ENCODE measurements at regions not wholly inside any gene's neighbourhood (a gene's known extent, or its start where the extent isn't known, plus 50 kb on each side); places are given as distances from the start of the nearest gene placed in this dataset.

GRCh38 chr3:192013110-192013509, 552.1 kb downstream of the PYDC2 start:
- Histone ChIP-seq H3K36me3 (ENCODE audit: control insufficient read depth in 4 of 4, insufficient read depth in 3 of 4, low read depth in 1 of 4, low read length in 3 of 4) (no peaks in the 10 kb centered on the region), H3K27ac (ENCODE audit: low read depth in 1 of 2, low read length in 2 of 2) (no peak overlapping the region), H3K27me3 (ENCODE audit: control insufficient read depth in 4 of 4, insufficient read depth in 4 of 4, low read length in 3 of 4) (no peaks in the 10 kb centered on the region), H3K4me3 (ENCODE audit: low read depth in 1 of 3, low read length in 3 of 3) (no peak overlapping the region), H3K9ac (ENCODE audit: low read depth in 1 of 2, low read length in 2 of 2) (no peak overlapping the region), H3K4me1 (ENCODE audit: control insufficient read depth in 4 of 4, insufficient read depth in 4 of 4, low read length in 3 of 4) (no peaks in the 10 kb centered on the region), H3K9me3 (ENCODE audit: control insufficient read depth in 4 of 4, low read length in 3 of 4) (peaks cover 0 to 2% (median 0%) of the 10 kb centered on the region in 4 donors)
- TF ChIP-seq JUND (IDR thresholded peaks at IDR 0.05) (no peak), CTCF (IDR thresholded peaks at IDR 0.05; ENCODE audit: low read depth, low read length, missing input control) (no peak), FOXA1 (IDR thresholded peaks at IDR 0.05) (no peak)
- DNase-seq (ENCODE audit: low spot score) = no peak
- 76% methylated on average over 1 of the region's 1 CpG for WGBS

GRCh38 chr3:192022412-192022811, 561.4 kb downstream of the PYDC2 start:
- Histone ChIP-seq H3K9me3 (ENCODE audit: control insufficient read depth in 4 of 4, low read length in 3 of 4) (no peaks in the 10 kb centered on the region), H3K36me3 (ENCODE audit: control insufficient read depth in 4 of 4, insufficient read depth in 3 of 4, low read depth in 1 of 4, low read length in 3 of 4) (no peaks in the 10 kb centered on the region), H3K27ac (ENCODE audit: low read depth in 1 of 2, low read length in 2 of 2) (no peak overlapping the region), H3K27me3 (ENCODE audit: control insufficient read depth in 4 of 4, insufficient read depth in 4 of 4, low read length in 3 of 4) (no peaks in the 10 kb centered on the region), H3K9ac (ENCODE audit: low read depth in 1 of 2, low read length in 2 of 2) (no peak overlapping the region), H3K4me1 (ENCODE audit: control insufficient read depth in 4 of 4, insufficient read depth in 4 of 4, low read length in 3 of 4) (no peaks in the 10 kb centered on the region), H3K4me3 (ENCODE audit: low read depth in 1 of 3, low read length in 3 of 3) (no peak overlapping the region)
- WGBS = 71% methylated on average over 2 of the region's 2 CpGs
- no peak for DNase-seq (ENCODE audit: low spot score)
- TF ChIP-seq RAD21 (IDR thresholded peaks at IDR 0.05) (no peak), YY1 (IDR thresholded peaks at IDR 0.05) (no peak), CTCF (IDR thresholded peaks at IDR 0.05; ENCODE audit: low read depth, low read length, missing input control) (no peak), ZBTB33 (IDR thresholded peaks at IDR 0.05) (no peak), GABPA (IDR thresholded peaks at IDR 0.05 in 1 of 2, conservative IDR thresholded peaks at IDR 0.05 in 1 of 2) (no peak), JUND (IDR thresholded peaks at IDR 0.05) (no peak), MAX (IDR thresholded peaks at IDR 0.05) (no peak), ATF3 (IDR thresholded peaks at IDR 0.05) (no peak), REST (IDR thresholded peaks at IDR 0.05) (no peak), FOXA2 (IDR thresholded peaks at IDR 0.05) (no peak), FOXA1 (IDR thresholded peaks at IDR 0.05) (no peak), NR2F2 (IDR thresholded peaks at IDR 0.05) (no peak), SP1 (IDR thresholded peaks at IDR 0.05) (no peak), HNF4G (IDR thresholded peaks at IDR 0.05) (no peak), HNF4A (conservative IDR thresholded peaks at IDR 0.05) (no peak), EGR1 (IDR thresholded peaks at IDR 0.05; ENCODE audit: low read depth in 2 of 2) (no peak), TAF1 (conservative IDR thresholded peaks at IDR 0.05) (no peak), RXRA (IDR thresholded peaks at IDR 0.05) (no peak)

Data from liver (tissue), 8 donors.